HepG2 (cell line): ENCODE measurements at regions not wholly inside any gene's neighbourhood (a gene's known extent, or its start where the extent isn't known, plus 50 kb on each side); places are given as distances from the start of the nearest gene placed in this dataset.

ENCODE experiments used
- EZH2 ChIP-seq: conservative IDR thresholded peaks from 2 replicates; pipeline ENCODE4 v1.6.1; 2012; ENCODE audit warnings: mild to moderate bottlenecking, low read depth, low read length, moderate library complexity
- FOSL1 ChIP-seq: sonication (generic); formaldehyde crosslinking; IDR thresholded peaks from 2 replicates; pipeline ENCODE4 v1.9.0; 2021; ENCODE audit warnings: missing genetic modification reagents, borderline replicate concordance
- SAP130 ChIP-seq: IDR thresholded peaks from 2 replicates; pipeline ENCODE4 v1.6.1; 2016; ENCODE audit warnings: low read depth
- ZBTB40 ChIP-seq, 2 experiments: fragments of 450-650 bp in 1 of 2; sonication (generic) in 1 of 2; formaldehyde crosslinking in 1 of 2; IDR thresholded peaks; 2 replicates each; pipeline versions ENCODE4 v1.6.1 to v1.8.0; 2016 to 2022; ENCODE audit warnings: antibody characterized with exemption in 1 of 2, mild to moderate bottlenecking in 1 of 2, missing genetic modification reagents in 1 of 2
- ZNF207 ChIP-seq: fragments of 450-650 bp; IDR thresholded peaks from 2 replicates; pipeline ENCODE4 v1.6.1; 2016; ENCODE audit warnings: antibody characterized with exemption, borderline replicate concordance

GRCh38 chr6:140590641-140591040 lies 1216.2 kb upstream of the CITED2 start:
- TF ChIP-seq ZBTB40 (IDR thresholded peaks at IDR 0.05) (no peak), ZBTB40 (CRISPR knock-in tag; IDR thresholded peaks at IDR 0.05) (no peak), SAP130 (CRISPR knock-in tag) (no peak), FOSL1 (CRISPR knock-in tag) (no peak), ZNF207 (no peak), EZH2 (no peak)
